Epithelial cell of esophagus (primary cell): ENCODE measurements at regions not wholly inside any gene's neighbourhood (a gene's known extent, or its start where the extent isn't known, plus 50 kb on each side); places are given as distances from the start of the nearest gene placed in this dataset.

ENCODE experiments used
- DNase-seq: peaks from one replicate; pipeline ENCODE4 v3.0.0; 2010; ENCODE audit warnings: low read depth
- H3K4me3 ChIP-seq: 2 replicates; pipeline ENCODE4 v1.5.1; 2011; ENCODE audit warnings: mild to moderate bottlenecking, low read length, control low read depth
- TF ChIP-seq, protein P1 (sequence below): IDR thresholded peaks from 2 replicates; pipeline ENCODE4 v1.5.1; 2011; ENCODE audit warnings: low read depth, mild to moderate bottlenecking, low read length, control low read depth, inconsistent platforms; ENCODE audit not compliant: insufficient read depth; ENCODE audit errors: missing control alignments

GRCh38 chr1:22364764-22365163, 86.9 kb upstream of the ZBTB40 start:
- TF ChIP-seq, protein P1, sequence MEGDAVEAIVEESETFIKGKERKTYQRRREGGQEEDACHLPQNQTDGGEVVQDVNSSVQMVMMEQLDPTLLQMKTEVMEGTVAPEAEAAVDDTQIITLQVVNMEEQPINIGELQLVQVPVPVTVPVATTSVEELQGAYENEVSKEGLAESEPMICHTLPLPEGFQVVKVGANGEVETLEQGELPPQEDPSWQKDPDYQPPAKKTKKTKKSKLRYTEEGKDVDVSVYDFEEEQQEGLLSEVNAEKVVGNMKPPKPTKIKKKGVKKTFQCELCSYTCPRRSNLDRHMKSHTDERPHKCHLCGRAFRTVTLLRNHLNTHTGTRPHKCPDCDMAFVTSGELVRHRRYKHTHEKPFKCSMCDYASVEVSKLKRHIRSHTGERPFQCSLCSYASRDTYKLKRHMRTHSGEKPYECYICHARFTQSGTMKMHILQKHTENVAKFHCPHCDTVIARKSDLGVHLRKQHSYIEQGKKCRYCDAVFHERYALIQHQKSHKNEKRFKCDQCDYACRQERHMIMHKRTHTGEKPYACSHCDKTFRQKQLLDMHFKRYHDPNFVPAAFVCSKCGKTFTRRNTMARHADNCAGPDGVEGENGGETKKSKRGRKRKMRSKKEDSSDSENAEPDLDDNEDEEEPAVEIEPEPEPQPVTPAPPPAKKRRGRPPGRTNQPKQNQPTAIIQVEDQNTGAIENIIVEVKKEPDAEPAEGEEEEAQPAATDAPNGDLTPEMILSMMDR: no peak
- no peak overlapping the region for H3K4me3 ChIP-seq
- no peak for DNase-seq

DNA sequence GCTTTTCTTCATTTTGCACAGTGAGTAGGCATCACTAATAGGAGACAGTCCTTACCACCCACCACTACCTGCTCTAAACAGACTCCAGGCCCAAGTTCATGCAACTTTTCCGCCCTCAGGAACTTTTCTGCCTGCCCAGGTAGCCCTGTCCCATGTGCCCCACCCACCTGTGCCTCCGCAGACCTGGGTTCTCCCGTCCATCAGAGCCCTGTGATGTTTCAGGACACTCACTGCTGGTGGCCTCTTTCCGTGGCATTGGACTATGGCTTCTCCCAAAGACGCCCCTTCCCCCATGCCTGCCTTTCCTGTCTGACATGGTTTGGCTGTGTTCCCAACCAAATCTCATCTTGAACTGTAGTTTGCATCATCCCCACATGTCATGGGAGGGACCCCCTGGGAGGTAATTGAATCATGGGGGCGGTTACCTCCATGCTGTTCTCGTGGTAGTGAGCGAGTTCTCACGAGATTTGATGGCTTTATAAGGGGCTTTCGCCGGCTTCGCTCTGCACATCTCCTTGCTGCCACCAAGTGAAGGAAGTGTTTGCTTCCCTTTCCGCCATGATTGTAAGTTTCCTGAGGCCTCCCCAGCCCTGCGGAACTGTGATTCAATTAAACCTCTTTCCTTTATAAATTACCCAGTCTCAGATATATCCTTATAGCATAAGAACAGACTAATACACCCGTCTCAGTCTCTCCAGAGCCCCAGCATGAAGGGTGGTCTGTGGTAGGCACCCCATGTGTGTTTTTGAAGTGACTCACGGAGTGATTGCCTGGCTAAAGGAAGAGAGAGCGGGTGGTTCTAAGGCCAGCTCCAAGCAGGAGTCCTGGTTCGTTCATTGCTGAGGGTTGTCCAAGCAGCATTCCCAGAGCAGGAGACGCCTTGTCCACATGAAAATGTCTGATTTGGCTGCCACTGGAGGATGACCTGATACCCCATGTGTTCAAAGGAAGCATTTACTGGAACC, 86.0 kb upstream of the ZBTB40 start:
- DNase-seq: no peak
- no peak overlapping the region for H3K4me3 ChIP-seq
- TF ChIP-seq, protein P1: no peak

DNA sequence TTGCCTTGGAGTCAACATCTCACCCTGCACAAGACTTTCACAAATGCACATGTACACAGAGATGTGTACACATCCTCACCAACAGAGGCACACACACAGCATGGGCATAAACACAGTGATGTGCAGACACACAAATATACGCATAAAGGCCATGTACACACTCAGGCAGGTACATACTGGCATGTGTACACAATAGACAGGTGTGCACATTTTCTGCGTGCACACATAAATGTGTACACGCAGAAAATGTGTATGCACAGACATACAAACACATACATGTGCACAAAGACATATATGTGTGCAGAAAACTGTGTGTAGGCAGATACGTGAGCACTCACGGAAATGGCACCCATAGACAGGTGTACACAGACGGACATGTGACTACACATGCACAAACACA, 85.3 kb upstream of the ZBTB40 start:
- TF ChIP-seq, protein P1: no peak
- DNase-seq: no peak
- H3K4me3 ChIP-seq: no peak overlapping the region

- no peak overlapping the region for H3K4me3 ChIP-seq
- DNase-seq: no peak
- TF ChIP-seq, protein P1: no peak
These were observed 83.5 kb upstream of the ZBTB40 start for GRCh38 chr1:22368125-22368524.

DNA sequence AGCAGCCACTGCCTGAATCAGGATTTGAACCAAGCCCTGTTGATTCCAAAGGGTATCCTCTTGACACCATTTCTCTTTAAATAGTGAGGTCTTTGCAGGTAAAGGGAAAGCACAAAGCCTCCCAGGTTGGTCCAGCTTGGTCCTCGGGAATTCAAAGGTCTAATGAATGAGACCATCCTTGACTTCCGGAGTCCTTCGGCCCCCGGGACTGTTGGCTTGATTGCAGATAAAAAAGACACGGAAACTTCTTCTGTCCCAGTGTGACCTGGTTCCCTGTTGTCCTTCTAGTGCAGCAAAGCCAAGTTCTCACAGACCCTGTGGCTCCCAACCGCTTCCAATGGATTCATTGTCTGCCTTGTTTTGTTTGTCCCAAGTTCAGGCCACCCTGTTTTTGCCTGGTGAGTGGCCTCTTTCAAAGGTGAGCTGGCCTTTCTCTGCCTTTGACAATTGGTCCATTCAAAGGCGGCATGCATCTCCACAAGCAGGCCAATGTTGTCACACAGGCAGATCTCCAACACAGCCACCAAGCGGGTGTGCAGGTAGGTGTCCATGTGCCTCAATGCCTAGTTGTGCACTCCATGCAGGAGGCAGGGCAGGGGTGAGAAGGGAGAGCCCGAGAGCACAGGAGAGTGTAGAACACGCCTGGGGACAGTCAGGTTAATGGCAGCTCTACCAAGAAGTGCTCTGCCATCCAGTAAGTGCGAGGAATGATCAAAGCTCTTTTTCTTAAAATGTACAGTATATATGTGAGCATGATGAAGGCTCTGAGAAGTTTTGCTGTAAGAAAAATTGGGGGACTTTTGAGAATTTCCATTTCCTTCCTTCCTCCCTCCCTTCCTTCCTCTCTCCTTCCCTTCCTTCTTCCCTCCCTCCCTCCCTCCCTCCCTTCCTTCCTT, 82.1 kb upstream of the ZBTB40 start:
- no peak overlapping the region for H3K4me3 ChIP-seq
- TF ChIP-seq, protein P1: no peak
- DNase-seq: no peak

DNA sequence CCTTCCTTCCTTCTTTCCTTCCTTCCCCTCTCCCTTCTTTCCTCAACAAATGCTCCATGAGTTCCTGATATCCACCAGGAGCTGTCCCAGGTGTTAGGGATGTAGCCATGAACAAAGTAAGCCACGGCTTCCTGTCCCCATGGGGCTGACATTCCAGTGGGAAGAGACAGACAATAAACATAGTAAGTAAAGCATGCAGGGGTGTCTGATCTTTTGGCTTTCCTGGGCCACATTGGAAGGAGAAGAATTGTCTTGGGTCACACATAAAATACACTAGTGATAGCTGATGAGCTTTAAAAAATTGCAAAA, 81.5 kb upstream of the ZBTB40 start:
- H3K4me3 ChIP-seq: no peak overlapping the region
- TF ChIP-seq, protein P1: no peak
- no peak for DNase-seq
